GM19351 (cell line): ENCODE measurements at regions not wholly inside any gene's neighbourhood (a gene's known extent, or its start where the extent isn't known, plus 50 kb on each side); places are given as distances from the start of the nearest gene placed in this dataset.
"Not testable (repeated sequence)": the region's sequence is repeated elsewhere in the genome, so short reads cannot be mapped to it uniquely, and the experiment has no call there.

Experiments
- ATAC-seq: cut with Tn5 transposase; IDR thresholded peaks from one replicate; pipeline ENCODE4 v1.9.1; 2021; ENCODE audit warnings: mild to moderate bottlenecking, moderate library complexity; ENCODE audit not compliant: unreplicated experiment

DNA sequence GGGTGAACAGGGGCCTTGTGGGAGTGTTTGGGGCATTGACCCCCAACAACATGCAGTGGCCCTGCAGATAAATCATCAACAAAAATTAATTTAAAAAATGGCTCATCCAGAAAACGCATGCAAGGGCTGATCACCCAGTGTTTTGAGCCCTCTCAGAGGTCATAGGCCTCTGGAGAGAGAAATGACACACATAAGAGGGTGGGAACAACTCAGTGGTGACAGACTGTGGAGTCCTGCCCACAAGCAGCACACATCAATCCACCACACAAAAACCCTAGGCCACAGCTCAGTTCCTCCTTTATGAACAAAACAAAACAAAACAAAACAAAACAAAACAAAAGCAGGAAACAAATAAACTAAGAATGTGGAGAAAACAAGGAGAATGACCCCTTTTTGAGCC lies 351.7 kb upstream of the SPHKAP start:
- ATAC-seq: no peak

DNA sequence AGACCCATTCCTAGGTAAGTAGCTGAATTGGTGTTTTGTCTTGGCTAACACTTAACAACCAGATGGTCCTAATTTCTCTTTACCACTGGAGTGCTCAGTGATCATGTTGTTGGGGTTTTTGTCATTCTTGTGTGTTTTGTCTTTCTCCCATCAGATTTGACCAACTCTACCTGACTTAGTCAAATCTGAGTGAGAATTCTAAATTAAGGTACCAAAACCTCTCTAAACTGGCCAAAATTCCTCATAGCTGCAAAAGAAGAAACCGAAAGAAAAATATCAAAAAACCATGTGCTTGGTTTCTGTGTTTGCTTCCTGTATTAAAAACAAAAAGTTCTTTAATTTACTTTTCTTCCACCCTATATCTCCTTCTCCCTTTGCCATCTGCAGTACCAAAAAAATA lies 350.7 kb upstream of the SPHKAP start:
- no peak for ATAC-seq

DNA sequence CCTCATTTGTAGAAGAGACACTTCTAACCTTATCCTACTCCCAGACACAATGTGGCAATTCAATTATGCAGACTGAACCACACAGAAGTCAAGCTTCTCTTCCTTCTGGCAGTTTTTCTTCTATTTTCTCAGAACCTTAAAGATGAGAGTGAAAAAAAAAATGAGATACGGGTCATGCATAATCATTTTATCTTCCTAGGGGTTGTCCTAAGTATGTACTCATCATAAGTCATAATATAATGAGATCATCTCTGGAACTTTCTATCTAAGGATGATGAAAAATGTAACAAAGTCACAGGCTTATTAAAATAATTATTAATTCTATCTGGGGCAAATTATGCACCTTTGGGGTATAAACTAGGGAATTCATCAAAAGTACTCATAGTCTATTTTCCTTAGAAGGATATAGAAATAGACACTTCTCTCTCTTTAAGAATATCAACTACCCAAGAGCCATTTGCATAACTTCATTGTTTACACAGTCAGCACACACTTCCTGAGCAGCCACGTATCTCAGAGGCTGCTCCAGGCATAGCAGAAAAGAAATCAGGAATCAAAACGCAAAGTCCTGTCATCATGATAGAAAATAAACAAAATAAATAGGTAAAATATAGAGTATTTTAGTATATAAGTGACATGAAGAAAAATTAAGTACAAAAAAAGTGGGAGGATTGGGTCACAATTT lies 345.9 kb upstream of the SPHKAP start:
- no peak for ATAC-seq

DNA sequence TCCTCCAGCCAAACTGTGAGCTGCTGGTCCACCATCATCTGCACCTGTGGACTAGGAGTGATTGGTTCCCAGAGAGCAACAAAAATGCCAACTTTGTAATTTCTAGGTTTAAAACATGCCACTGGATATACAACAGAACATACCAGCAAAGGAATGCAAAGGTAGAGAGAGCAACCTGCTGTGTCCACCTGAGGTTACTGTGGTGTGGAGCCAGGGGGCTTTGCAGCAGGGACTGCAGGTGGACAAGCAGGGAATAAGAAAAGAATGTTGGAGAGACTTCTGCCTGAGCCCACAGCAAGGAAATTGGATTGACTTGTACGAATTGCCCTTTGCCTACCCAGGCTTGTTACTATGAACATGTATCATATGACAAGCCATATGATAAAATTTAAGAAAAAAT lies 345.2 kb upstream of the SPHKAP start:
- no peak for ATAC-seq

DNA sequence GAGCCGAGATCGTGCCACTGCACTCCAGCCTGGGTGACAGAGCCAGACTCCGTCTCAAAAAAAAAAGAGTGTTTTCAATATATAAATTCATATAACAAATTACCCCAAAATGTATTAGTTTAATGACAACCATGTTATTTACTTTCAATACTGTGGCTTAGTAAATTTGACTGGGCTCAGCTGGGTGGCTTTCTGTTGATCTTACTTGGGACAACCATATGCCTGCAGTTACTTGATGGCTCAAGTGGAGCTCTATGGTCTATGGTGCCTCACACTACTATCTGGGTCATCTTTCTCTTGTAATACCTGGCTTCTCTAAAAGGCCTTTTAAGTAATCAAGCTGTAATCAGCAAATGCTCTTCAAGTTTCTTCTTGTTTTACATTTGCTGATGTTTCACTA lies 341.5 kb upstream of the SPHKAP start:
- ATAC-seq: no peak

DNA sequence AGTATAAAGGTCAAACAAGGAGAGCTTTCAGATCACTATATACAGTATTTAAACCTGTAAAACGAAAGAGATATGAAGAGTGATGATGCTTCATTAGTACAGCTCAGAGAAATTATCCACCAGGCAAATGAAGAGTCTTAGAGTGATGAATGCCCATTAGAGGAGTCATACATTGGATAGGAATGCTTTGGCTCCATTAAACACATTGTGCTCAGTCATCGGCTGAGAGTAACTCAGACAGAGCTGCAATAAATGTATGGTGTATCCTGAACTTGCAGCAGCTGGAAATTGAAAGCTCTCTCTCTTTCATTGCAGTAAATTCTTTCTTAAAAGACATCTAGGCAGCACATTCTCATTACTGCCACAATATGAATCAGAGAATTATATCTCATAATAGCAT lies 340.8 kb upstream of the SPHKAP start:
- no peak for ATAC-seq

DNA sequence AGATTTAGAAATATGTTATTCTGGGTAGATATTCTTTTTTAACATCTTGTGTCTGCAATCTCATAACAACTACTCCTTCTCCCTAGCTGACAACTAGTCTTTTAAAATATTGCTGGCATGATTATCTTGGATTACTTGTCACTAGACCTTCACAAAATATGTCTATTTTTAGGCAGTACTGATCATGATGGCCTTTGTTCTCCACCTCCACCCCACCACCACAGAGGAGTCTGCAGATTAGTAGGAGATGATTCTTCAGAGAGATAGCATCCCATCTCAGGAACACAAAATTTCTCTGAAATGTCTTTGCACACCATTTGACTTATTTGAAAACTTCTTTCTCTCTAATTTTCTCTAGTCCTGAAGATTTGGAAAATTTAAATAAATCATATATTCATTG lies 338.1 kb upstream of the SPHKAP start:
- no peak for ATAC-seq

DNA sequence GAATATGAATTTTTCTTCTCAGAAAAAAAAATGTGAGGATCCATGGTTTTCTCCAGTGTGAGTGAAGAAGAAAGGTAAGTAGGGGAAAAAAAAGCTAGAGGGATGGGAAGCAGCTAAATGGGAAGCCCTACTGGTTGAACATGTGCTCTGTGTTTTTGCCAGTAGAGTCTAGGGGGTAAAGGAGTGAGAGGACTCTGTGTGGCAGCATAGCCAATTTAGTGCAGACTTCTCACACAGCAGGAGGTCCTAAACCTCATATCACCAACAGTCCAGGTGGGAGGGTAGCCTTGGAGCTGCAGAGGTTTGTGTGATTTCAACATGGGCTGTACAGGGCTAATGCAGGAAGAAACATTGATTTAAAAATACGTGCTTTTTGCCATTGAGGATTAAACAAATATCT lies 334.5 kb upstream of the SPHKAP start:
- ATAC-seq: no peak

DNA sequence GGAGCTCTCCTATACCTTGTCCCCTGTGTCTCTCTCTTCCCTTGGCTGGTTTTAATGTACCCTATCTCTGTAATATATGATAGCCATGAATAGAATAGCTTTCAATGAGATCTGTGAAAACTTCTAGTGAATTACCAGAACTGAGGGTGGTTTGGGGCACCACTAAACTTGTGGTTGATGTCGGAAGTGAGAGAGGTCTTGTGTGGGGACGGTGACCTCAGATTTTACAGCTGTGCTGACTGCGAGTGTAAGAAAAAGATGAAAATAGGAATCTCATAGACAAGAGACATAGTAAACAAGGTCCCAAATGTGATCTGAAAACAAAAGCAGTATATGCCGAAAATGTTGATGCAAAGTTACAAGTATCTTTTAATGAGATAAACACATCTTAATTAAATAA lies 332.0 kb upstream of the SPHKAP start:
- not testable (repeated sequence) for ATAC-seq

DNA sequence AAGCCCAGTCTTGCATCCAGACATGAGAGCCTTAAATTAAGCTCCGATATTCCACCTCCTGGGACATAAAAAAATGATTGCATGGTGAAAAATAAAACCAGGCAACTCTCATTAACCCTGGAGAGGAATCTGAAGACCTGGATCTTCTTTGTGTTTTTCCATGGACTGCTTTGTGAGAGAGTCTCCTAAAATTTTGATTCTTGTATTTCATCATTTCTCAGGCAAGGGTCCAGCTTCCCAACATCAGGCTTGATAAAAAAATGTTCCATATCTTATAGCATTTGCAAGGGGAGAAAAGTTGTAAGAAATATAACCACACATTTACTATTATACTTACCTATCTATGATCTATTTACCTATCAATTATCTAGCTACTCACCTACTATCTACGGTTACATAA lies 327.5 kb upstream of the SPHKAP start:
- no peak for ATAC-seq

DNA sequence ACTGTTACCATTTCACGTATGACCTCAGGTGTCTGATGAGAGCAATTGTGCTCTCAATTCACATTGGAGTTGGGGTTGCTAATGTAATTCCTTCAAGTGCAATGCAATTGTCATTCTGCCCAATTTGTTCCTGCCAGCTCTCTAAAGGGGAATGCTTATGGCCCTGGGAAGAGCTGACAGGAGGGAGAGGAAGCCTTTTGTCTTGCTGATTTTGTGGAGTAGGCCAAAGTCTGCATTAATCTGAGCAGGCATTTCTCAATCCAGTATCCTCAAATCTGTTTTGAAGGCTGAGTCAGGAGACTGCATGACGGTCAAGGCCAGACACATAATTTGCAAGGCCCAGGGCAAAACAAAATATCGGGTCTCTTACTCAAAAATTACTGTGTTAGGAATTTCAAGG lies 326.4 kb upstream of the SPHKAP start:
- no peak for ATAC-seq

DNA sequence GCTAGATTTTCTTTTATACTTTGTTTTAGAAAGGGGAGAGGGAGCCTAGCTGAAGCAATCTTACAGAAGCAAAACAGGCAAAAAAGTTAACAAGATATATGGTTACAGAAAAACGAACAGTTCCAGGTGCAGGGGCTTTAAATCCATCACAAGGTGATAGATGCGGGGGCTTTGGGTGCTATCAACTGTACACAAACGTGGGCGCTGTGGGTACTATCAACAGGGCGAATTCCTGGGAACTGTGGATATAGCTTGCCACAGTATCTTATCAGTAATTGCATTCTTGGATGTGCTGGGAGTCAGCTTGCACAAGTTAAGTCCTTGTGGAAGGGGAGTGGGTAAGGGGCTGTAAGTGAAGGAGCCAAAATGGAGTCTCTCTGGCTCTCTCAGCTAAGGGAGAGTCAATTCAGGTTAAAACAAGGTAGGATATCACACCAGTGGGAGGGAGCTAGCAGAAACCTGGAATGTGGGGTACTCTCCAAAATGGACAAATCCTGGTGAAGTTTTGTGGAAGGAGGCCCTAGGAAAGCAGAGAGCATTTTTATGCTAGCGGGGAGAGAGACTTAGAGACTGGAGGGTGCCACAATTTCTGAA lies 325.8 kb upstream of the SPHKAP start:
- no peak for ATAC-seq

DNA sequence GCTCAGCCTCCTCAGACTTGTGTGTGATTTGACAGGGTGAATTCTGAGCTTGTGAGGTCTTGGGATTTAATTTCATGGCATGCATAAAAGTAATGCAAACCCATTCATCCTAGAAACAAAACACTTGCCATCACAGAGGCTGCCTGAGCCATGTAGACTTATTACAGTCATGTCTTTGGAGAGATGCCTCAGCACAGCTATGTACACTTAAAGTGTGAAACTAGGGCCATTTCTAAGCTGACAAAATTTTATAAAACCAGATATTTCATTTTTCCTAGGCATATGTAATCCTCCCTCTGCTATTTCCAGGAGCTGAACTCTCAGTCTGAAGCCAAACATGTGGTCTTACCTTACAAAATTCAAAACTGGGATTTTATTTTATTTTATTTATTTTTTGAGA lies 322.2 kb upstream of the SPHKAP start:
- ATAC-seq: no peak

DNA sequence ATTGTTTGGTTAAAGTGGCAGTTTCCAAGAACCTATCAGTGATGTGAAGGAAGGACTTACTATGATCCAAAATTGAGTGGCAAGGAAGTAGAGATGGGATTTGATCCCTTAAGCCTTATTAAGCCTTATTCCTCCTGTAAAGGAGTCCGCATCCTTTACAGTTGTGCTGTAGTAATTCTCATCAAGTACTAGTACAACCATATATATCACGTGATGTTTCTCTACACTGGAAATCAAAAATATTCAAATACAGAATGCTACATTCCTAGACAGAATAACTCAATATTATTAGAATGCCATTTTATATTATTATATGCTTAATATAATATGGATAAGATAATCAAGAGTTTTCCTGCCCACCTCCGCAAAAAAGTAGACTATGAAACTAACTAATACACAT lies 312.4 kb upstream of the SPHKAP start:
- ATAC-seq: no peak

DNA sequence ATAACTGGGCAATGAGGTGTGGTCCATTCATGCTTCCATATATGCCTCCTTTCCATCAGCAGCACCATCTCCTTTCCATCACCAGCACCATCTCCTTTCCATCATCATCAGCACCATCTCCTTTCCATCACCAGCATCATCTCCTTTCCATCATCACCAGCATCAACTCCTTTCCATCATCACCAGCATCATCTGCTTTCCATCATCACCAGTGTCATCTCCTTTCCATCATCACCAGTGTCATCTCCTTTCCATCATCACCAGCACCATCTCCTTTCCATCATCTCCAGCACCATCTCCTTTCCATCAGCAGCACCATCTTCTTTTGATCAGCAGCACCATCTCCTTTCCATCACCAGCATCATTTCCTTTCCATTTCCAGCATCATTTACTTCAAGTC lies 297.5 kb upstream of the SPHKAP start:
- no peak for ATAC-seq

DNA sequence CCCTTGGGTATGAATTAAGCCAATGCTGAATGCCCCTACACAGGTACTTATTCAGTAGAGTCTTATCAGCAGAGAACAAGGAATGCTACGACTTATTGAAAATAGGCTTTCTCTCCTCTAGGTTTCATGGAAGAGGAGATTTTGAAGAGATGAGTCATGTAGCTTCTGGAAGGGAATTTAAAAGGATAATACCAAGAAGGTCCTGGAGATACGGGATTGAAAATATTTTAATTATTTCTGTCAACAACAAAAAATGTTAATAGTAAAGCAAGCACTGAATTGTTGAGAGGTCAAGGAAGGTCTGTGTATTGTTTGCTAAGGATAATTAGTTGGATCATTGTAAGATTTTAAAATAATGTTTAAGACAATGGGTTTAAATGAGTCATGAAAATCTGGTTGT lies 293.0 kb upstream of the SPHKAP start:
- ATAC-seq: no peak

DNA sequence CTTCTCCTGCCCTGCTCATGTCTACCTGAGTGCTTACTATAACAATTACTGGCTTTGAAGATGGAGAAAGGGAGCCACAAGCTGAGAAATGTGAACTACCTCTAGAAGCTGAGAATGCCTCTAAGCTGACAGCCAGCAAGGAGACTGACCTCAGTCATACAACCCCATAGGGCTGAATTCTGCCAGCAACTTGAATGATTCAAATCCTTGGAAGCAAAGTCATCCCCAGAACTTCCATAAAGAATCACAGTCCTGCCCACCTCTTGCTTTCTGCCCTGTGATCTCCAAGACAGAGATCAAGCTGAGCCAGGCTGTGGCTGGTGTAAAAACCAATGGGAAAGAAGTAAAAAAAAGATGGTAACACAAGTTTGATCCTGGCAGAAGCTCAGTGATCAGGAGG lies 288.2 kb upstream of the SPHKAP start:
- ATAC-seq: no peak

DNA sequence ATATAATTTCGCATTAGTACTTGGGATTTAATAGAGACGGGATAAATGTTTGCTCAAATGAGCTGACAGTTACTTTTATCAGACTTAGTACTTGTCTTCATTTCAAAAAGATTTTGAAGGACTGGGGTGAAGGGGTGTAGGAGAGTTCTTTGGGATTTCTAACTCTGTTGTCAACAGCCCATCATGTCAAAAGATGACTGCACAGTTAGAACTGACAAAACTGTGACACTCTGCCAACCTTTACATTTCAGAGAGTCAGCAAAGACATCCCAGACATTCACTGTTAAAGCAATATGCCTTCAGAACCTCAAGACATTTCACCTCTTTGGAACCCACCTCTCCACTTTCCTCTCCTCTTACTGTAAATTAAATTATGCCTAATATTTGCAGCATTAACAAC lies 285.4 kb upstream of the SPHKAP start:
- no peak for ATAC-seq

DNA sequence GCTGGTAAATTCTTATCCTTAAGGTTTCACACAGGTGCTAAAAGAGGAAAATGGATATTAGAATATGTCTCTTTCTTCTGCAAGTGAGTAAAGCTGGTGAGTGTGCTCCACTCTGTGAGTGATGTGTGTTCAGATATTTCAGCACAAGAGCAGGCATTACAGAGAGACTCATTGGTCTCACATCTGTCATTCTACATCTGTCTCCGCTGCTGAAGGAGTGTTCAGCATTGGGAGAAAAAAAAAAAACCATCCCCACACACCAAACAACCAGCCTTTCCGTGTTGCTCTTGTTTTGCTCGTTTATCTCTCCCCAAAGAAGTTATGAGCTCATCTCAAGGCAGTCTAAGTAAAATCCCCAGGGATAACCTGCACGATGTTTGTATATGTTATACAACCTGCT lies 283.9 kb upstream of the SPHKAP start:
- no peak for ATAC-seq

DNA sequence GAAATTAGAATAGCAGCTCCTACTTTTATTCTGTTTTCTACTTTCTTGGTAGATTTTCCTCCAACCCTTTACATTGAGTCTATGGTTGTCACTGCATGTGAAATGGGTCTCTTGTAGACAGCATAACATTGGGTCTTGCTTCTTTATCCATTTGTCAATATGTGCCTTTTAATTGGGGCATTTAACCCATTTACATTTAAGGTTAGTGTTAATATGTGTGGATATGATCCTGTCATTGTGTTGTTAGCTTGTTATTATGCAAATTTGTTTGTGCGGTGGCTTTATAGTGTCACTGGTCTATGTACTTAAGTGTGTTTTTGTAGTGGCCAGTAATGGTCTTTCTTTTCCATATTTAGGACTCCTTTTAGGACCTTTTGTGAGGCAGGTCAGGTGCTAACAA lies 276.9 kb upstream of the SPHKAP start:
- no peak for ATAC-seq

DNA sequence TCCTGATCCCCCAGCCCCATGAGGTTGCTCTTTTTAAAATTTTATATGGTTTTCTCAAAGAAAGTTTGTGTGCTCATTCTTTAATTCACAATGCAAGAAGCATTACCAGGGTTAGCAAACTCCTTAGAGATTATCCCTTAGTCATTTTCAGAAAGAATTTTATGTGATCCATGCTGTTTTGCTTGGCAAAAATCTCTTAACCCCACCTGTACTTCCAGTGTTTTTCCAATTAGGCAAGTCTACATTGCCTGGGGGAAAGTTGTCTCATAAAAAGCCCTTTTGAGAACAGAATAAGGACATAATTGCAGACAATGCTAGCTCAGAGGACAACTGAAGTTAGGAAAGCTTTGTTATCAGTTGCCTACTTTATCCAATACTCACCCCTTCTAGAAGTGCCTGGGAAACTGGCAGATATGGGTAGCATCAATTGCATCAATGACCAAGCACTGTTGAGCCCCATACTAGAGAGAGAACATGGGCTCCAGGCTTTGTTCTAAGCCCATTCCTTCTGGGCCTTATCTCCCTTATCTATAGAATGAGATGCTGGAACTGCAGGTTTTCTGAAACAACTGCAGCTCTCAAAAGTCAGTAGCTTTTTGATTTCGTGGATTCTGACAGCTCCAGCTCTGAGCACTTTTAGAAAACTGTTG lies 265.9 kb upstream of the SPHKAP start:
- no peak for ATAC-seq

DNA sequence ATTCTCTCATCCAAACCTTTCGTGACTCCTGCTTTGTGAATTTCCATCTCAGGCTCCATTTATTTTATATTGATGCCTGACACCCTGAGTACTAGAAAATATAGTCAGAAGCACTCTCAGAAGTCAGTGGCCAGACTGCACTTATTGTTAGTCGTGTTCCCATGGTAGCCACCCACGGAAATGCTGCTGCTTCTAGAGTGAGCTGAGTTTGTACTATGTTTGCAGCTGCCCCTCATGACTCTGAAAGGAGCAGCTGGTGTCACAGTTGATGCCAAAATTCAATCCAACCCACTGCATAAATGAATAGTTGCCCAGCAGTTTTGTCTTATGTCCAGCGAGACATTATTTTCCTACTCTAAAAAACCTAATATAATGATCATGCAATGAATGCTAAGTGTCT lies 265.2 kb upstream of the SPHKAP start:
- ATAC-seq: no peak

DNA sequence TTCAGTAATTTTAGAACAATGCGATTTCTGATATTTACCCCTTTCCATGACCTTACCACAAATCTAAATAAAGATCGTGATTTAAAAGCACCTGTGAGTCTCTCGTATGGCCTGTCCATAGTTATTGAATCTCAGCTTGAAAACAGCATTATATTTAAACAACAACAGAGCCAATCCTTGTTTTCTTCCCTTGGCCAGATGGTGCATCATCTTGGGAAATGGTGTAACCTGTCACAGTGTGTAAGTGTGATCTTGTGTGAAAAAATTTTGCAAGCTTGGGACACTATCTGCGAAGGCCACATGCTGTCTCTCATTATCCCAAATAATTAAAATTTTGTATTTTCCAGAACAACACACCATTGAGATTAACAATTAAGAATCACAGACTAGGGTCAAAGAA lies 262.7 kb upstream of the SPHKAP start:
- no peak for ATAC-seq
